AG10803 (cell line): ENCODE measurements at regions not wholly inside any gene's neighbourhood (a gene's known extent, or its start where the extent isn't known, plus 50 kb on each side); places are given as distances from the start of the nearest gene placed in this dataset.

Source experiments
- DNase-seq: peaks from one replicate; pipeline ENCODE4 v3.0.0; 2010; ENCODE audit warnings: low read depth
- H3K4me3 ChIP-seq: 2 replicates; pipeline ENCODE4 v1.5.1; 2011; ENCODE audit warnings: mild to moderate bottlenecking, low read length, control low read depth
- CTCF ChIP-seq: conservative IDR thresholded peaks from 2 replicates; pipeline ENCODE4 v1.5.1; 2011; ENCODE audit warnings: mild to moderate bottlenecking, low read length, control low read depth, inconsistent platforms

DNA sequence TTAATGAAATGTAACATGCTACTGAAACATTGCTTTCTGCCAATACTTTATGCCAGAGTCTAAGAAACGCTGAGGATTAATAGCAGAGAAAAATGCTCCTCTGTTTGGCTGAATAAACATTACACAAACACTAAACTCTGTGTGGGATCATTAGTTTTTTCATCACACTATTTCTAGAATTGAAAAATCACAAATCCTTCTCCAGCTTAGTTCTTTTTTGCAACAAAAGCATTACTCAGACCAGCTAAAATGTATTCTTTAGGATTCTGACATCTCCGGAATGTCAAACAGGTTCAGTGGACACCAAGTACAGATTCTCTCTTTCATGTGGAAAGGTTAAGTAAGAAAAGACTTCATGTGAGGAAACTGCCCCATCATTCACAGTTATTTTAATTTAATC lies 226.9 kb downstream of the SIM1 start:
- no peak overlapping the region for H3K4me3 ChIP-seq
- TF ChIP-seq CTCF: no peak
- peak; percentile 73 for DNase-seq

- no peak overlapping the region for H3K4me3 ChIP-seq
- DNase-seq: no peak
- no peak for TF ChIP-seq CTCF
Observed at GRCh38 chr6:100236389-100236788, 228.3 kb downstream of the SIM1 start.

DNA sequence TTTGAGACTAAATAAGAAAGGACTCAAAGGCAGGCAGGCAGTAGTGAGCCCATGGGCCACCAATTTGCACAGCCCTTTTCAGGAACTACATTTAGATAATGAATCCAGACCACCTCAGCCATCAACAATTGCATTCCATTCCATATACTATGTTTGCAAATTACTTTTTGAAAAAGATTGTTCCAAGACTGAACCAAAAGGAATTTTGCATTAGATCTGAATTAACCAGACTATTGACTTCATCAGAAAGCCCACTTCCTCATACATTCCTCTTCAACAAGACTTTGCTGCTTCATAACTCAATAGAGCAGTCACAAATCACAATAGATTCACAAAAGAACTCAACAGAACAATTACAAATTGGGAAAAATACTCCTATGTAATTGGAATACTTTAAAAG lies 229.1 kb downstream of the SIM1 start:
- no peak for DNase-seq
- H3K4me3 ChIP-seq: no peak overlapping the region
- TF ChIP-seq CTCF: no peak

GRCh38 chr6:100234625-100235024 lies 230.1 kb downstream of the SIM1 start:
- no peak for DNase-seq
- no peak for TF ChIP-seq CTCF
- H3K4me3 ChIP-seq: no peak overlapping the region

DNA sequence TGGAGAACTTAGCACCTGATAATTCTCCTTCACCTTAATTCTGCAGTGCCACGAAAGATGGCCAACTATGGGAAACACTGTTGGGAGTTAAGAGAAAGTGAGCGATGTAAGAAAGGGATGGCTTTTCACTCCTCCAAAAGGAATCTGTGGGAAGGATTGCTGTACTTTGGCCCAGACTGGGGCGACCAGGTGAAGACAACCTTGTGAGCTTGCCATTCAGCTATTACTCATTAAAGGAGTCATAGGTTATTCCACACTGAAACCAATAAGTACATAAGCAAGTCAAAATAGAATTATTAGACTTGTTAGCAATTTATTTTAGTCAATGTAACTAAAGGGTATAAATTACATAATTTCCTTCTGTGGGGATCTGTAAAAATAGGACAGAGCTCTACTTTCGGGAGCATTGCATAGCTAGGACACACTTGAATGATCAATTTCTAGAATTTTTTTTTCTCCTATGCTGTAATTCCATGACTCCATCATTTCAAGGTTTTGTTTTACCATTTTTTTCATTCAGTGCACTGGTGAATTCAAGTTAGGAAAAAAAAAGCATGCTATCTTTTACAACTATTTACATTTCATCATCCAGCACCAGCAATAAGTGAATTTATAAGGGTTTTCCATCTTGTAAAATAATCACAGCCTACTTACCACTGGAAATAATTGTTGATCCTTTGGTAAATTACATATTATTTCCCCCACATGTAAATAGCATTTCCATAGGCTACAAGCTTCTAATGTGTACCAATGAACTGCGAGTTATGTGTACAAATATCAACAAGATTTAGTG lies 231.7 kb downstream of the SIM1 start:
- DNase-seq: no peak
- no peak for TF ChIP-seq CTCF

GRCh38 chr6:100230953-100231316 lies 233.8 kb downstream of the SIM1 start:
- no peak overlapping the region for H3K4me3 ChIP-seq
- peak; percentile 40 for DNase-seq
- TF ChIP-seq CTCF: no peak

More for the DNA sequence above, 231.7 kb downstream of the SIM1 start:
- H3K4me3 ChIP-seq: no peak overlapping the region
